ENCODE measurements at regions not wholly inside any gene's neighbourhood (a gene's known extent, or its start where the extent isn't known, plus 50 kb on each side); places are given as distances from the start of the nearest gene placed in this dataset.

GRCh38 chr22:47591709-47592108 is 829.3 kb downstream of the TBC1D22A start:
- intact Hi-C loops (cut with DNase I), result no loop called here
- Histone ChIP-seq H3K4me1 (no peaks in the 10 kb centered on the region), H3K27me3 (peaks cover 0 to 6% of the 10 kb centered on the region in 2 donors), H3K4me3 (no peak overlapping the region), H3K36me3 (no peaks in the 10 kb centered on the region), H3K27ac (no peak overlapping the region), H3K9me3 (no peaks in the 10 kb centered on the region)
- no peak for TF ChIP-seq CTCF (IDR thresholded peaks at IDR 0.05)
- ATAC-seq (no peak), DNase-seq (no peak)

GRCh38 chr22:47591016-47591415 is 828.6 kb downstream of the TBC1D22A start:
- H3K27ac ChIP-seq, result no peak overlapping the region
- ATAC-seq, result no peak
- no peaks in the 10 kb centered on the region for H3K9me3 ChIP-seq
- no peaks in the 10 kb centered on the region for H3K36me3 ChIP-seq
- no peaks in the 10 kb centered on the region for H3K4me1 ChIP-seq
- DNase-seq, result no peak
- intact Hi-C loops (cut with DNase I), result no loop called here
- H3K27me3 ChIP-seq, result peaks cover 0 to 6% of the 10 kb centered on the region in 2 donors
- no peak for TF ChIP-seq CTCF (IDR thresholded peaks at IDR 0.05)
- no peak overlapping the region for H3K4me3 ChIP-seq

DNA sequence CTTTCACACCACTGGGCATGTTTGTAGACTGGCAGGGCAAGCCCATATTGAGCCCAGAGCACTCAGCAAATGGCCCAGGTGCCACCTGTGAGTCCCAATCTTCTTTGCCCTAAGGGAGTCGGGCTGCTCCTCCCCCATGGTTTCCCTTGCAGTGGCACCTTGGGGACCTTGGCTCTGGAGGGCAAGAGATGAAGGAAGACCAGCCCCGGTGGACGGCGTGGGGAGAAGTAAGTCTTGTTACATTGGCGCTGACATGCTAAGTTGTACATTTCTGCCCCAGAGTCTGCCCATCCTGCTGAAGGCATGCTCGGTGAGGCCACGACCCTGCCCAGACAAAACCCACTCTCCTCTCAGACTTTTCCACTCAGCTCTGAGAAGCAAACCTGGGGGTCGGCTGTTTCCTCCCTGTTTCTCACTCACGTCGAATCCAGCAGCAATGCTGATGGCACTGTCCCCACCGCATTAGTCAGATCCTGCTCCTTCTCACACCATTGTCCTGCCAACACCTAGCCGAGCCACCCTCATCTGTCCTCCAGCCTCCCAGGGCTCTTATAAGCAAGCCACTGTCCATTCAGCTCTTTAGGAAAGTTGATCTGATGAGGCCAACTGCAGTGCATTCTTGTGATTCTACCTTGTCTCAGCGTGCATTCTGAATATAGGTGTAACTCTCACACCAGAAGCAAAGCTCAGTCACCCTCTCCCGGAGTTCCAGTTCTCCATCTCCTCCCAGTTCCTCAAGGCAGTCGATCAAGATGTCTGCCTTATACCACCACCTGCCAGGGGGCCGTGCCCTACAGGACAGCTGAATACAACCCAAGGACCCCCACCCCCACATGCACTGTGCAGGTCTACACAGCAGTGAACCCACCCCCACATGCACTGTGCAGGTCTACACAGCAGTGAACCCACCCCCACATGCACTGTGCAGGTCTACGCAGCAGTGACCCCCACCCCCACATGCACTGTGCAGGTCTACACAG is 827.1 kb downstream of the TBC1D22A start:
- H3K27ac ChIP-seq, result no peak overlapping the region
- H3K4me1 ChIP-seq, result no peaks in the 10 kb centered on the region
- intact Hi-C loops (cut with DNase I), result no loop called here
- TF ChIP-seq CTCF (IDR thresholded peaks at IDR 0.05), result no peak
- DNase-seq (no peak), ATAC-seq (no peak)
- H3K36me3 ChIP-seq, result no peaks in the 10 kb centered on the region
- peaks cover 0 to 6% of the 10 kb centered on the region in 2 donors for H3K27me3 ChIP-seq
- H3K4me3 ChIP-seq, result no peak overlapping the region
- peaks cover 0 to 5% of the 10 kb centered on the region in 2 donors for H3K9me3 ChIP-seq

GRCh38 chr22:47588578-47588960 is 826.1 kb downstream of the TBC1D22A start:
- no peaks in the 10 kb centered on the region for H3K4me1 ChIP-seq
- H3K4me3 ChIP-seq, result no peak overlapping the region
- H3K9me3 ChIP-seq, result peaks cover 0 to 15% of the 10 kb centered on the region in 2 donors
- H3K36me3 ChIP-seq, result no peaks in the 10 kb centered on the region
- DNase-seq, result no peak
- no peak for ATAC-seq
- intact Hi-C loops (cut with DNase I), result no loop called here
- no peak for TF ChIP-seq CTCF (IDR thresholded peaks at IDR 0.05)
- no peak overlapping the region for H3K27ac ChIP-seq
- peaks cover 0 to 6% of the 10 kb centered on the region in 2 donors for H3K27me3 ChIP-seq

- peaks cover 0 to 6% of the 10 kb centered on the region in 2 donors for H3K27me3 ChIP-seq
These were observed 825.6 kb downstream of the TBC1D22A start for GRCh38 chr22:47587861-47588577.

More at GRCh38 chr22:47587861-47588577, 825.6 kb downstream of the TBC1D22A start:
- DNase-seq (no peak), ATAC-seq (no peak)
- Histone ChIP-seq H3K27ac (no peak overlapping the region), H3K36me3 (no peaks in the 10 kb centered on the region), H3K9me3 (peaks cover 0 to 20% of the 10 kb centered on the region in 2 donors), H3K4me3 (no peak overlapping the region), H3K4me1 (no peaks in the 10 kb centered on the region)
- TF ChIP-seq CTCF (IDR thresholded peaks at IDR 0.05), result no peak
- intact Hi-C loops (cut with DNase I), result no loop called here

Data from left lung (tissue), 4 donors.